ENCODE measurements at regions not wholly inside any gene's neighbourhood (a gene's known extent, or its start where the extent isn't known, plus 50 kb on each side); places are given as distances from the start of the nearest gene placed in this dataset.
"Not testable (repeated sequence)": the region's sequence is repeated elsewhere in the genome, so short reads cannot be mapped to it uniquely, and the experiment has no call there.

GRCh38 chr16:29323725-29324124 is 82.8 kb downstream of the NPIPB11 start:
- TF ChIP-seq CTCF, POLR2A (IDR thresholded peaks at IDR 0.05): not testable (repeated sequence)

Data from testis (tissue), 2 donors.